HUDEP-2 (cell line): ENCODE measurements at regions not wholly inside any gene's neighbourhood (a gene's known extent, or its start where the extent isn't known, plus 50 kb on each side); places are given as distances from the start of the nearest gene placed in this dataset.

Experiments
- DNase-seq, 76 experiments: peaks; one replicate each; lab custom pipeline; 2025; ENCODE audit not compliant: unreplicated experiment in 76 of 76; lab: John Stamatoyannopoulos, UW

DNA sequence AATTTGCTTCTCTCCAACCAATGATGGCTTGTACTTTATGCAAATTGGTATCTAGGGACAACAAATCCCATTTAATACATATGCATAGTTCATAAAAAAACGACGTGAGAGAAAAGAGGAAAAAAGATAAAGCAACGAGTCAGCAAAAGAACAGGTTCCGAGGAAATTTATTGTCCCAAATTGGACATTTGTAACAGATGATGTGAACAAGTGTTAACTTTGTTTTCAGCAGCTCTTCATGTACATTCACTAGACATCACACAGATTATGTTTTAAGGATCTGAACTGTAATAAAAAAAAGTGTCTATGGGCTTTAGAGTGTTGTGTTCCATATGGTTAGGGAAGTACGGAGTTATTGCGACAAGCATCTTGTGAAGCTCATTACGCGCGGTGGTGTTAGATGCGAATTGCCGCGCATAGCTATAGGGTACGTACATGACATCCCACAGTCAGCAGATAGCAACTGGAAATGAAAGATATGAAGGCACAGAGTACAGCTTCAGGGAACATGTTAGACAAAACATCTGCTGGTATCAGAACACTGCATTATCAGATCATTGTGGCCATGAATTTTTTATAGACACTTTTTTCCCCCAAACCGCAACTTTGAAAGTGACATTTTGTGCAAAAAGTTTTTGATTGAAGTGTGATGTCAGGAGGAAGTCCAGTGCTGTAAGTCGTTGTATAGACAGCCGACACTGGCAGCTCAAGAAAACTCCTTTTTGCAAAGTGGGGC, 1073.1 kb upstream of the FANCL start:
- DNase-seq = no peak

GRCh38 chr2:59312967-59313940, 1072.1 kb upstream of the FANCL start:
- DNase-seq = no peak

GRCh38 chr2:59312029-59312428, 1070.9 kb upstream of the FANCL start:
- DNase-seq = no peak

GRCh38 chr2:59308108-59308507, 1067.0 kb upstream of the FANCL start:
- DNase-seq = no peak

DNA sequence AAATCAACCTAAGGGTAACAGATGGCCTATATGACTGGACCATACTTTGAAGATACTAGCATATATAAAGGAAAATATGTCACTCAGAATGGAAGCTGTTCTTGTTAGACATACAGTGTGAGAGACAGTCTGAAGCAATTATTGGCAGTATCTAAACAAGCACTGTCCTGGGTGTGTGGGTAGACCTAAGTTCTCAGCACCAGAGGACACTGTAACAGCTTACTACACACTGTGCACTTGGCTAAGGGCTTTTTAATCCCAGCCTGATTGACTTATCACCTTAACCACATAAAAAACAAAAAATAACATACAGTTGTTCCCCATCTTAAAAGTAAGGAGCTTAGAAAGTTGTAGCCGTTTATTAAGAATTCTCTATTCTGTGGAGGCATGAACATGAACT, 1066.1 kb upstream of the FANCL start:
- no peak for DNase-seq

DNA sequence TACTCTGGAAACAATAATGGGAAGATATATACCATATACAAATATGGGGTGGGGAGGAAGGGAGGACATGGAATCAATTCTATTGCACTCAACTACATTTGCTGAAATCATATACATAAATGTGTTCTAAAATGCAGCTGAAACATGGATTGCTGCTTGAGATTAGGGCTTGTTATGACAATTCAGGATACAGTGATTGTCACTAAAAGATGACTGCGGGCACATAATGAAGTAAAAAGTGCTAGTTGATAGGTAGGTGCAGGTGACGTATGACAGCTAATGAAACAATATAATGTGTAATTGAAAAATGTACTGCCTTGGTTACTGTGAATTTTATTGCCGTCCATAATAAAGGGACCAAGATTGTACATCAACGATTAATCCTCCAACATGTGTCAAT, 1062.1 kb upstream of the FANCL start:
- no peak for DNase-seq

DNA sequence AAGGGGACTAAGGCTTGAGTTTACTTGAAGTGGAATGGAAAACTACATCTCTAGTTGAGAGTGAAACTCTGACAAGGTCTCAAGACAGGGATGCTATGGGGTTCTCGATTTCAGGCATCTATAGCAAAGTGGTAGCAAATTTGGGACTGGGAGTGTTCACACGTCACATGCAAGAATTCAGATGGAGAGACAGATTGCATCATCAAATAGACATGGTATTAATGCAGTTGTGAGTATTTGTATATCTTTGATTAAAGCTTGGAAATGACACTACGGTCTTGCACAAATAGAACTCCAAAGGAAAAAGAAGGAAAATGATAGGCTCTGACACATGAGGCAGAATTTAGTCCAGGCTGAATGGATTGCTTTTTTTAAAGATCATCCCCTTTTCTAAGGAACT, 1061.6 kb upstream of the FANCL start:
- no peak for DNase-seq

- peak in 22 of 76 experiments; percentile 1 to 49 (median 22) for DNase-seq
These were observed 1060.6 kb upstream of the FANCL start for GRCh38 chr2:59301466-59302402.

- no peak for DNase-seq
These were observed 1056.7 kb upstream of the FANCL start for GRCh38 chr2:59297816-59298215.

GRCh38 chr2:59296279-59296678, 1055.2 kb upstream of the FANCL start:
- no peak for DNase-seq

DNA sequence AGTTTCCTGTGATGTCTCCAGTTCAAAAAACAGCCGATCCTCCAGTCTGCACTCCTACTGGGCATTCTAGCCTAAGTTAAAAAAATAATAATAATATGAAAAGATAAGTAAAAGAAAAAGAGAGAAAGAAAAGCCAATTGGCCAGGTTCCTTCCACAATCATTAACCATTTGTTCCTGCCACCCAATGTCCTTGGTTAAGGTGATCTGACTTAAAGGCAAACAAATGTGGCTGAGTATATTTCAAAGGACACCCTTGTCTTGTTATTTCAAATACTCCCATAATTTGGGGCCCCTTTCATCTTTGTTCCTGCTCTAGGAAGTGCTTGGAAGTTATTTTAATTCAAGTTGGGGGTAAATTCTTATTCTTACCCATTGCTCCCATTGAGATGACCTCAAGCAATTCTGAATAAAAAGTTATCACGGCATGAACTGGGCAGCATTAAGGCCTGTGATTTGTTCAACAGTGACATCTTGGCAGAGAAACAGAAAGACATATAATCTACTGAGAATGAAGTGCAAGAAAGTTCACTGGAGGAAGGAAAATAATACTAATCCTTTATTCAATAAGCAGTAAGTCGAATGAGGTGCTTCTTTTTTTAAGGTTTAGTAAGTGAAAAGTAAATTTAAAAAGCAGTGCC, 1054.5 kb upstream of the FANCL start:
- DNase-seq = no peak

GRCh38 chr2:59288771-59289170, 1047.6 kb upstream of the FANCL start:
- no peak for DNase-seq

DNA sequence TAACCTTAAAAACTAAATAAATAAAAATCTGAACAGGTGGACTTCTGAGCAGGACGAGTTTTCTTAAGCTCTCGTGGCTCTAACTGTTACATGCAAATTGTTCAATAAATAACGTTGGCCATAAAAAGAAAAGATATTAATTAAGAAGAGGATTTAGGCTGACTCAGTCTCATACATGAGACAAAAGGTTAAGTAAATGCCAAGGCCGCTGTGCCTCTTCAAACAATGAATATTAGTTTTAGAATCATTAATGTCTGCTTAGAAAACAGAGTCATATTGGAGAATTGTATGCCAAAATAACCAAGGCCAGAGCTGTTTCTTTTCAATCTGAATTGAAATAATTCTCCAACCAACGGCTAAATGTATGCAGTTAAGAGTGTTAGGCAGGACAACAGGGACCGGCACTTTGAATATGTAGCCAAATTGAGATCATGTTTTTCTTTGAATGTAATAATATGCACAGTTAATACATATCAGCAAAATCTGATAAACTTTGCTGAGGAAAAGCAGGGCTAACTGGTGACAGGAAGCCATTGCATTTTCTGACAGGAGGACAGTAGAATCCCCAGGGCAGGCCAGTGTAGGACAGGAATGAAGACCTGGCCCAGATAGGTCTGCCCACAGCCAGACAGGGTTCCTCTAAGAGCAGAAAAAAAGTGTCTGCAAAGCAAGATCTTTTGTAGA, 1041.4 kb upstream of the FANCL start:
- DNase-seq = no peak

DNA sequence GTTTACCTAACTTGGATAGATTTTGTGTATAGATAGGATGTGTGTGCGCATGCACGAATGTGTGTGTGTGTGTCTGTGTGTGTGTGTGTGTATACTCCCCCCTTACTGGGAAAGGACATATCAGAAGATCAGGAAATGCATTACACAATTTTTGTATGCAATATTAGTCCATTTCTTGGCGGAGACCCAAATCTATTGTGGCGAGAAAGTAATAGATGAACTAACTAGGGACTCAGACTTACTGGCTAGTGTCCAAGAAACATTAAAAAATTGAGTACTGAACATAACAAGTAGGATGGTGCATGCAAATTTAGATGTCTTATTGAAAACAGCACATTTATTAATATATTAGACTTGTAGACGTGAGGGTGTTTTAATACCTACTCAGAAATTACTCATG, 1036.5 kb upstream of the FANCL start:
- DNase-seq = no peak

DNA sequence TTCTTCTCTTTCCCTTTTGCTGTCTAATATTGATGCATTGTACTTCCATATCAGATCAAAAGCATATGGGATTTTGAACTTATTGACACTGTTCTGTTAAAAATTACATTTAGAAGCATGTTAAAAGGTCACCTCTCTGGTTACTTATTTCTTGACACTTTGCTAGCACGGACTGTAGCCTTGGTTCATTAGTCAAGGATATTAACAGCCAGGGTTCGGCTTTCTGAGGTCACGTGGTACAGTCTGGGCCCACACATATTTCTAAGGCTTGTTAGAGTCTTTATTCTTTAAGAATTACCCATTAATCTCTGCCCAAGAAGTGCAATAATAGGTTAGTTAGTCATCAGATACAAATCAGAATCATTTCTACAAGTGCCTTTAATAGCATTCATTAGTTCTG, 1035.8 kb upstream of the FANCL start:
- no peak for DNase-seq

- peak in 10 of 76 experiments; percentile 0 to 25 (median 8) for DNase-seq
These were observed 1034.9 kb upstream of the FANCL start for GRCh38 chr2:59276033-59276432.

DNA sequence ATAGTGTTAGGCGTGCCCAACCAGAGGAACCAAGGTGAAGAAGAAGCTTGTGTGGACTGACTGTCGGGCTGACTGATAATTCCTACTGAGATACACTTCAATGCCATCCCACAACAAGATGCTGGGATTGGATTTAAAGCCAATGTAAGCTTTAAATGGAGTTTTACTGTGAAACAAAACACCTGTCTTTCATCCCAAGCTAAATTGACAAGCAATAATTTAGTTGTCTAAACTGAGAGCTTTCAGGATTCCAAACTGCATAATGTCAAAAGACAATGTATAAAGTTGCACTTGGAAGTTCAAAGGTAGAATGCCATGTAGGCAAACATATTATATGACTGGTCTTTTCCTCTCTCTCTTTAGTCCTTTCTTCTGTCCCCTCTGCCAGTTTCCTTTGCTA, 1025.3 kb upstream of the FANCL start:
- DNase-seq = no peak

DNA sequence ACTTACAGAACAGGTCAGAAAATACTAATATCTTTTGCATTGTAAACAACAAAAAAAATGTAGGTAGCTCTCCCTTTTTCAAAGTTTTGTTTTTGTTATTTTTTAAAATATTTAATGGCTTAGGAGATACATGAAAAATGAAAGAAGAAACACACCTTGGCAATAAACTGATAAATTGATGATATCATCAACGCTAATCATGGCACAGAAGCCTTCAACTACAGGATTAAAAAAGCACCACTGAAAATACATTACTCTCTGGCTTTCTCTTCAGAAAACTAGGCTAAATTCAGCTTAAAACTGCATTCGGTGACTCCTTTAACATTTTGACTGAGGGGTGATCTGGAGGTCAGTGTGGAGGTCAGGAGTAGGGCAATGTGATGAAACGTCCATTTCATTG, 1018.8 kb upstream of the FANCL start:
- no peak for DNase-seq

DNA sequence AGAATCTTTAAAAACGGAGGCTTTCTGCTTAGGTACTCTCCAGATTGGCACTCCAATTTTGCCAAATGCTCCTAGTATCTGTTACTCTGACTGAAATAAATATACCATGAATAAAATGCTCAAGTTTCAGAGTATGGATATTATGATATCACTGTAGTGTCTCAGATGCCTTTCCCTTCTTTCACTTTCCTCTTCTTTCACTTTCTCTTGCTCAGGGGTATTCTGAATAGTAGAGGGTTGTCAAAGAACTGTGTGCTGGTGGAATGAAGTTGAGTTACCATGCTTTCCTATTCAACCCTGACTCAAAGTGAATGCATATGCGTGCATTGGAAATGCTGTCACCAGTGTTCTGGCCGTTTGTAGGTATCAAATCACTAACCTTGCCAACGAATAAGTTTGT, 1015.2 kb upstream of the FANCL start:
- DNase-seq = no peak

DNA sequence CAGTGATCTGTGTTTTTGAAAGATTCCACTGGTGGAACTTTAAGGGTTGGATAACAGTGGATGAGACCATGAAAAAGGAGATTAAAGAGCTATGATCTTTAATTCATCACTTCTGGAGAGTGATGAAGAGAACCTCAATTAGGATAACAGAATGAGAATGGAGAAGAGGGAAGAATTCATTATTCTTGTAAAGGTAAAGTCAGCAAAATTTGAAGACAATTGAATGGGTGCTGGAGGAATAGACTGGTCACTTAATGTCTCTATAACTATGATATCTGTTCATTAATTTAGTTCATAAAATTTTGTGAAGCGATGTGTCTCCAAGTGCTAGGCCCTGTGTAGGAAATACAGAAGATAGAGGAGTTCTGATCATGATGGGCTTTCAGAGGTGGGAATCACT, 1013.2 kb upstream of the FANCL start:
- no peak for DNase-seq
